Fibroblast of the aortic adventitia (primary cell): ENCODE measurements at regions not wholly inside any gene's neighbourhood (a gene's known extent, or its start where the extent isn't known, plus 50 kb on each side); places are given as distances from the start of the nearest gene placed in this dataset.
"Not testable (repeated sequence)": the region's sequence is repeated elsewhere in the genome, so short reads cannot be mapped to it uniquely, and the experiment has no call there.

ENCODE experiments used
- DNase-seq: peaks from one replicate; pipeline ENCODE4 v3.0.0-alpha.2; 2010; ENCODE audit warnings: low read depth
- H3K4me3 ChIP-seq: 2 replicates; pipeline ENCODE4 v1.5.1; 2011; ENCODE audit warnings: low read depth, mild to moderate bottlenecking, control low read depth, low read length, moderate library complexity
- TF ChIP-seq, protein P1 (sequence below): IDR thresholded peaks from 2 replicates; pipeline ENCODE4 v1.5.1; 2011; ENCODE audit warnings: mild to moderate bottlenecking, low read length, control low read depth, inconsistent platforms; ENCODE audit not compliant: insufficient read depth

DNA sequence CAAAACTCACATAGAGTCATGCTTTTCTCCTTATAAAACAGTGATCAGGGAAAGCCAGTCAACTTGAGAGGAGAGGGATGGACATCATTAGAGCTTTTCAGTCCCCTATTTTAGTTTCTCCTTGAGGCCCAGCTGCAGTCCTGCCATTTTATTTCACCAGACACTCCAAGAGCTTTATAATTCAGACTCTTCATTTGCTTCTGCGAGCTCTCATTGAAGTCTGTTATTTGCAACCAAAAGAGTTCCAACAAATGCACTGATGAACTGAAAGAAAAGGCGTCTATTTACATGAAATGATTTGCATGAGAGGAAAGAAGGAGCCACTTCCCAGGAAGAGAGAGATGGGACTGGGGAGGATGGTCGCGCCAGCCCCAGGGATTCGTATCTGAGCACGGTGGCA is 86.8 kb downstream of the NDUFA12 start:
- no peak overlapping the region for H3K4me3 ChIP-seq
- no peak for DNase-seq
- TF ChIP-seq, protein P1, sequence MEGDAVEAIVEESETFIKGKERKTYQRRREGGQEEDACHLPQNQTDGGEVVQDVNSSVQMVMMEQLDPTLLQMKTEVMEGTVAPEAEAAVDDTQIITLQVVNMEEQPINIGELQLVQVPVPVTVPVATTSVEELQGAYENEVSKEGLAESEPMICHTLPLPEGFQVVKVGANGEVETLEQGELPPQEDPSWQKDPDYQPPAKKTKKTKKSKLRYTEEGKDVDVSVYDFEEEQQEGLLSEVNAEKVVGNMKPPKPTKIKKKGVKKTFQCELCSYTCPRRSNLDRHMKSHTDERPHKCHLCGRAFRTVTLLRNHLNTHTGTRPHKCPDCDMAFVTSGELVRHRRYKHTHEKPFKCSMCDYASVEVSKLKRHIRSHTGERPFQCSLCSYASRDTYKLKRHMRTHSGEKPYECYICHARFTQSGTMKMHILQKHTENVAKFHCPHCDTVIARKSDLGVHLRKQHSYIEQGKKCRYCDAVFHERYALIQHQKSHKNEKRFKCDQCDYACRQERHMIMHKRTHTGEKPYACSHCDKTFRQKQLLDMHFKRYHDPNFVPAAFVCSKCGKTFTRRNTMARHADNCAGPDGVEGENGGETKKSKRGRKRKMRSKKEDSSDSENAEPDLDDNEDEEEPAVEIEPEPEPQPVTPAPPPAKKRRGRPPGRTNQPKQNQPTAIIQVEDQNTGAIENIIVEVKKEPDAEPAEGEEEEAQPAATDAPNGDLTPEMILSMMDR: no peak

DNA sequence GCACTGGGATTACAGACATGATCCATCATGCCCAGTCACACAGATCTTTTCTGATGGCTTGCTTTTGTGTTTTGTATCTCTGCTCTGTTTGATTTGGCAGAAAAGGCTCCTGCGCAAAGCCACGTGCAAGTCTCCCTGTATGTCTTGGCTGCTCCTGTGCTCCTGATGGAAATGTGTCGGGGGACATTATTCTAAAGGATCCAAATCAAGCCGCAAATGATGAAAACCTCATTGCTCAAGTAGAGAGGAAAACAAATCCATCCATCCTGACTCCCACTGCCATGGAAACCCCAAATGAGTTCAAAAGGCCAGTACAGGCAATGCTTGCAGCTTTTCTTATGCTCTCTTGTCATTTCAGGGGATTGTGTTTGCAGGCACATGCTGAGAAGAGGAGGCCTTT is 93.8 kb downstream of the NDUFA12 start:
- peak; percentile 21 for DNase-seq
- no peak overlapping the region for H3K4me3 ChIP-seq
- TF ChIP-seq, protein P1: no peak

DNA sequence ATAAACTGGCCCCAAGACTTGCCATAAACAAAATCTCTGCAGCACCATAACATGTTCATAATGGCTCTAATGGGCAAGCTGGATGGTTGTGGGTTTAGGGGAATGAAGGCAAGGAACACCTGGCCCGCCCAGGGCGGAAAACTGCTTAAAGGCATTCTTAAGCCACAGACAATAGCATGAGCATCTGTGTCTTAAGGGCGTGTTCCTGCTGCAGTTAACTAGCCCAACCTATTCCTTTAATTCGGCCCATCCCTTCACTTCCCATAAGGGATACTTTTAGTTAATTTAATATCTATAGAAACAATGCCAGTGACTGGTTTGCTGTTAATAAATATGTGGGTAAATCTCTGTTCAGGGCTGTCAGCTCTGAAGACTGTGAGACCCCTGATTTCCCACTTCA is 97.7 kb downstream of the NDUFA12 start:
- not testable (repeated sequence) for H3K4me3 ChIP-seq, DNase-seq

DNA sequence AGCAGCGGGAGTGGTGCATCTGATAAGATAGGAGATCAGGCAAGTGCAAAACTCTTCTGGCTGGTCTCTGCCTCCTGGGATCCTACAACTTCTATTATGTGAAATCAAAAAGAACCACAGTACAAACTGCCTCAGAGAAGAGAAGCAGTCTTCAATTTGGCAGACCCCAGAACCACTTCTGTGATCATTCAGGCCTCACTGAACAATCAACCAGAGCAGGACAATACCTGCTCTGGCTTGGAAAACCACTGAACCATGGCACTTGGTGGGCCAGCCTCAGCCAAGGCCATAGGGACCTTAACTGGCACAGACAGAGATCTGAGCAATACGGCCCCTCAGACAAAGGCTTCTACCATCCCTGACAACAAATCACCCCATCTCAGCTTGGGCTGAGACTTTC is 103.0 kb downstream of the NDUFA12 start:
- no peak for DNase-seq
- no peak overlapping the region for H3K4me3 ChIP-seq
- TF ChIP-seq, protein P1: no peak

DNA sequence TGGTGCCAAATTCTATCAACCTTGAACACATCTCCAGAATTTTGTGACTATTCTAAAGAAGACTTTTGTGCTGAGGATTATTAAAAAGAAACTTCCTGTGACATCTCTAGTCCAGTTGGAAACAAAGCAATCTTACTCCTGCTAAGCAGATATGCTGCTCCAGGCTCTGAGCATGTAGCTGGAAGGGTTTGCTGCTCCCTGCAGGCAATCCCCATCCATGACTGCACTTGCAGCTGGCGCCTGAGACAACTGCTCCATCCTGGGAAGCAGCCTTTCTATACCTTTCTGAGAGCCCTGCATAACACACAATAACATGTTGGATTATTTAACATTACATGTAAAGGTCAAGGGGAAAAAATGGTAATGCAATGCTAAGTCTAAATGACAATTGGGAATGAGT is 105.1 kb downstream of the NDUFA12 start:
- DNase-seq: peak; percentile 19
- TF ChIP-seq, protein P1: peak; percentile 34
- no peak overlapping the region for H3K4me3 ChIP-seq

DNA sequence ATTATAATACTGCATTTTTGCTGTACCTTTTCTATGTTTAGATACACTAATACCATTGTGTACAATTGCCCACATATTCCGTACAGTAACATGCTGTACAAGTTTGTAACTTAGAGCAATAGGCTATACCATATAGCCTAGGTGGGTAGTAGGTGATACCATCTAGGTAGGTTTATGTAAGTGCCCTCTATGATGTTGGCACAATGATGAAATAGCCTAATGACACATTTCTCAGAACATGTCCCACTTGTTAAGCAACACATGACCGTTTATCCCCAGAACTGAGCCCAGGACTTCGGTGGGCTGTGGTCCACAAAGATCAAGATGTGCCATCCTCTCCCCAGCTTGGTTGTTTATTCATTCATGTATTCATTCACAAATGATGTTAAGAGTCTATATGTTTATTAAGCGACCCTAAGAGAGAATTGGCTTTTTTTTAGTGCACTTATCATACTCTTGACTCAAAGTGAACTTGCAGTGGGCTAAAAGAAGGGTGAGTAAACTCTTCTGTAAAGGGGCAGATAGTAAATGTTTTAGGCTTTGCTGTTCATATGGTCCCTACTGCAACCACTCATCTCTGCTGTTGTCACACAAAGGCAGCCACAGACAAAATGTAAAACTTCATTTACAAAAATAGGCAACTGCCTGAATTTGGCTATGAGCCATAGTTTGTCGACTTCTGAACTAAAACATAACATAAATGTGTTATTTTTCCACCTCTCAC is 110.8 kb downstream of the NDUFA12 start:
- TF ChIP-seq, protein P1: no peak
- no peak for DNase-seq

DNA sequence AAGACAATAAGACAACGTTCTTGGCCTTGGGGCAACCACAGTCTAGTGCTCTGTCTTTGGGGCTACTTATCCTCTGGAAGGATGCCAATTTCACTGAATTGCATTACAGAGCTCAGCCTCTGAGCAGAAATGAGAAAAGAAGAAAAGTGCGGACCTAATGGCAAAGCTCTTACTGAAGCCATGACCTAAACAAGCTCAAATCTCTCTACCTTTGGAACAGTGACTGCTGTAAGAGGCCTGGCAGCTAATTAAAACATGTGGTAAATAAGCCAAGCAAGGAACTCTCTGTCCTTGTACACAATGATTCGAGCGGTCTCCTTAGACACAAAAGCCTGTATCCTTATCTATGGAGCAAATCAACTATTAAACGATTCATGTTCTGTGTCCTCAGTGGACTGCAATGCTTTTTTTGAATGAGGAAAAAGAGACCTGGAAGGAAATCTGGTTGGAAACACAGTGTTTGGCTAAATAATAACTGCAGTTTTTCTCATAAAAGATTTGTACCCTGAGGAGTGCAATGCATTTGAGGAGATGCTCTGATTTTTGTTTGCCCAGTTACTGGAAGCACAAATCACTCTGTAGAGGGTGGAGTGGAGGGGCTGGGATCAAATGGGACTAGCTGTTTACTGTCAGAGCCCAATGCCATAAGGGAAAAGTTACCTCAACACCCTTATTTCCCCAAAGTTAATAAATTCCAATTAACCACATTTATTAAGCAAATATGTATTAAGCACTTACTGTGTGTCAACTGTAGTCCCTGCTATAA is 113.9 kb downstream of the NDUFA12 start:
- no peak for DNase-seq
- TF ChIP-seq, protein P1: no peak
- H3K4me3 ChIP-seq: no peak overlapping the region

More for the DNA sequence above, 110.8 kb downstream of the NDUFA12 start:
- no peak overlapping the region for H3K4me3 ChIP-seq
